ENCODE measurements at regions not wholly inside any gene's neighbourhood (a gene's known extent, or its start where the extent isn't known, plus 50 kb on each side); places are given as distances from the start of the nearest gene placed in this dataset.

DNA sequence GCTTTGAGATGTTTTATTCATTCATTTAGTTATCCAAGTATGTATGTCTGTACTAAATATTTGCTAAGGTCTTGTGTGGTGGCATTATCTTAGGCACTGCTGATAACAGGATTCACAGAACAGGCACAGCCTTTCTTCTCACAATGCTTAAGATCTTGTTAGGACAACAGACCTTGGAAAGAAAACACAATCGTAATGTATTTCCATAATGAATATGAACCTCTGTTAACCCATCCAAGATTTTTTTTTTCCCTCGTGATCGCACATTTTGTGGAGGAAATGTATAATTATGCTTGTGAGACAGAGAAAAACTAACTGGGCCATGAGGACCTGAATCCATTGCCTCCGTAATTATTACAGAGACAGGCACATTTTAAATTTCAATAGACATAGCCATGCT lies 121.9 kb downstream of the NPIPB5 start:
- no peak overlapping the region for H3K27ac ChIP-seq (ENCODE audit: low read length in 2 of 2)
- H3K79me2 ChIP-seq (ENCODE audit: control insufficient read depth, insufficient read depth, low read length): no peaks in the 10 kb centered on the region
- H3K4me3 ChIP-seq (ENCODE audit: control extremely low read depth in 1 of 5, extremely low read depth in 1 of 5, insufficient read depth in 1 of 5, low read depth in 2 of 5, low read length in 4 of 5): no peak overlapping the region
- H3K36me3 ChIP-seq (replicated peaks in 1 of 2; ENCODE audit: control extremely low read depth in 1 of 2, control insufficient read depth in 1 of 2, extremely low read depth in 1 of 2, insufficient read depth in 2 of 2, low read length in 1 of 2): no peaks in the 10 kb centered on the region
- no peak overlapping the region for H2AFZ ChIP-seq (ENCODE audit: insufficient read depth, low read depth, low read length, poor library complexity, severe bottlenecking)
- intact Hi-C loops (cut with micrococcal nuclease): no loop called here
- TF ChIP-seq EZH2 (IDR thresholded peaks at IDR 0.05; ENCODE audit: borderline replicate concordance, insufficient read depth, low read depth, low read length, poor library complexity, severe bottlenecking): no peak
- TF ChIP-seq, protein P1, sequence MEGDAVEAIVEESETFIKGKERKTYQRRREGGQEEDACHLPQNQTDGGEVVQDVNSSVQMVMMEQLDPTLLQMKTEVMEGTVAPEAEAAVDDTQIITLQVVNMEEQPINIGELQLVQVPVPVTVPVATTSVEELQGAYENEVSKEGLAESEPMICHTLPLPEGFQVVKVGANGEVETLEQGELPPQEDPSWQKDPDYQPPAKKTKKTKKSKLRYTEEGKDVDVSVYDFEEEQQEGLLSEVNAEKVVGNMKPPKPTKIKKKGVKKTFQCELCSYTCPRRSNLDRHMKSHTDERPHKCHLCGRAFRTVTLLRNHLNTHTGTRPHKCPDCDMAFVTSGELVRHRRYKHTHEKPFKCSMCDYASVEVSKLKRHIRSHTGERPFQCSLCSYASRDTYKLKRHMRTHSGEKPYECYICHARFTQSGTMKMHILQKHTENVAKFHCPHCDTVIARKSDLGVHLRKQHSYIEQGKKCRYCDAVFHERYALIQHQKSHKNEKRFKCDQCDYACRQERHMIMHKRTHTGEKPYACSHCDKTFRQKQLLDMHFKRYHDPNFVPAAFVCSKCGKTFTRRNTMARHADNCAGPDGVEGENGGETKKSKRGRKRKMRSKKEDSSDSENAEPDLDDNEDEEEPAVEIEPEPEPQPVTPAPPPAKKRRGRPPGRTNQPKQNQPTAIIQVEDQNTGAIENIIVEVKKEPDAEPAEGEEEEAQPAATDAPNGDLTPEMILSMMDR (IDR thresholded peaks at IDR 0.05): no peak
- H3K27ac Mint-ChIP-seq: no peak overlapping the region
- CTCF ChIA-PET: no interaction called here
- ATAC-seq (ENCODE audit: low read depth): no peak
- peaks cover 0 to 6% (median 0%) of the 10 kb centered on the region in 3 donors for H3K9me3 ChIP-seq (ENCODE audit: control extremely low read depth in 1 of 3, control insufficient read depth in 2 of 3, insufficient read depth in 1 of 3, low read length in 2 of 3)
- no peak for DNase-seq
- H3K9ac ChIP-seq (ENCODE audit: low read length): no peak overlapping the region
- H3K27me3 Mint-ChIP-seq: peaks cover 27% of the 10 kb centered on the region
- POLR2A ChIA-PET: no interaction called here
- peaks cover 0 to 11% (median 0%) of the 10 kb centered on the region in 4 experiments for H3K27me3 ChIP-seq (replicated peaks in 1 of 4; ENCODE audit: control extremely low read depth in 1 of 4, control insufficient read depth in 3 of 4, insufficient read depth in 4 of 4, low read length in 3 of 4)
- no peaks in the 10 kb centered on the region for H4K20me1 ChIP-seq (ENCODE audit: control insufficient read depth, insufficient read depth, low read length, poor library complexity, severe bottlenecking)
- H3K4me1 ChIP-seq (ENCODE audit: control insufficient read depth in 2 of 2, insufficient read depth in 2 of 2, low read length in 2 of 2): no peaks in the 10 kb centered on the region
- H3K4me3 Mint-ChIP-seq: no peak overlapping the region
- H3K4me2 ChIP-seq (replicated peaks; ENCODE audit: low read depth, low read length, poor library complexity, severe bottlenecking): no peak overlapping the region
- no peaks in the 10 kb centered on the region for H3K4me1 Mint-ChIP-seq
- no peaks in the 10 kb centered on the region for H3K9me3 Mint-ChIP-seq (ENCODE audit: insufficient read depth)
- no CpG with 5 or more reads among the region's 4 CpGs for WGBS (ENCODE audit: insufficient coverage)

DNA sequence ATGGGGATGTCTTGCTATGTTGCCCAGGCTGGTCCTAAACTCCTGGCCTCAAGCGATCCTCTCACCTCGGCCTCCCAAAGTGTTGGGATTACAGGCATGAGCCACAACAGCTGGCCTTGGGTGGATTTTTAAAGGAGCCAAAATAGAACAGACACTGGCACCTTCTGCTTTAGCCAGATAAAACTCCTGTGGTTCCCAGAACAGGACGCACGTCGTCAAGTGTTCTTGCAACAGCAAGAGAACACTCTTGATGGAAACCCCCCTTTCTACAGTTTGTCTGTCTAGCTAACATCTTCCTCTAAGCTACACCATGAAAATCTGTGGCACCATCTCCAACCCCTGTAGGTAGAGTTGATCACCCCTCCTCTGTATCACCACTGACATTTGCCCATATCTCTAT lies 122.6 kb downstream of the NPIPB5 start:
- Mint-ChIP-seq H3K27ac (no peak overlapping the region), H3K4me1 (no peaks in the 10 kb centered on the region), H3K27me3 (peaks cover 23% of the 10 kb centered on the region), H3K4me3 (no peak overlapping the region), H3K9me3 (ENCODE audit: insufficient read depth) (no peaks in the 10 kb centered on the region)
- intact Hi-C loops (cut with micrococcal nuclease): no loop called here
- H3K4me2 ChIP-seq (replicated peaks; ENCODE audit: low read depth, low read length, poor library complexity, severe bottlenecking): no peak overlapping the region
- POLR2A ChIA-PET: no interaction called here
- TF ChIP-seq, protein P1 (IDR thresholded peaks at IDR 0.05): no peak
- TF ChIP-seq EZH2 (IDR thresholded peaks at IDR 0.05; ENCODE audit: borderline replicate concordance, insufficient read depth, low read depth, low read length, poor library complexity, severe bottlenecking): no peak
- no peak overlapping the region for H3K4me3 ChIP-seq (ENCODE audit: control extremely low read depth in 1 of 5, extremely low read depth in 1 of 5, insufficient read depth in 1 of 5, low read depth in 2 of 5, low read length in 4 of 5)
- 84% methylated on average over 5 of the region's 5 CpGs for whole genome bisulfite sequencing (ENCODE audit: insufficient coverage)
- H3K27me3 ChIP-seq (replicated peaks in 1 of 4; ENCODE audit: control extremely low read depth in 1 of 4, control insufficient read depth in 3 of 4, insufficient read depth in 4 of 4, low read length in 3 of 4): peaks cover 0 to 11% (median 0%) of the 10 kb centered on the region in 4 experiments
- H3K4me1 ChIP-seq (ENCODE audit: control insufficient read depth in 2 of 2, insufficient read depth in 2 of 2, low read length in 2 of 2): no peaks in the 10 kb centered on the region
- peaks cover 0 to 6% (median 3%) of the 10 kb centered on the region in 3 donors for H3K9me3 ChIP-seq (ENCODE audit: control extremely low read depth in 1 of 3, control insufficient read depth in 2 of 3, insufficient read depth in 1 of 3, low read length in 2 of 3)
- ATAC-seq (ENCODE audit: low read depth) (no peak), DNase-seq (no peak)
- no peak overlapping the region for H2AFZ ChIP-seq (ENCODE audit: insufficient read depth, low read depth, low read length, poor library complexity, severe bottlenecking)
- H3K9ac ChIP-seq (ENCODE audit: low read length): no peak overlapping the region
- no peak overlapping the region for H3K27ac ChIP-seq (ENCODE audit: low read length in 2 of 2)
- no peaks in the 10 kb centered on the region for H3K79me2 ChIP-seq (ENCODE audit: control insufficient read depth, insufficient read depth, low read length)
- CTCF ChIA-PET: no interaction called here
- no peaks in the 10 kb centered on the region for H3K36me3 ChIP-seq (replicated peaks in 1 of 2; ENCODE audit: control extremely low read depth in 1 of 2, control insufficient read depth in 1 of 2, extremely low read depth in 1 of 2, insufficient read depth in 2 of 2, low read length in 1 of 2)
- no peaks in the 10 kb centered on the region for H4K20me1 ChIP-seq (ENCODE audit: control insufficient read depth, insufficient read depth, low read length, poor library complexity, severe bottlenecking)

All from B cell (primary cell).